ENCODE measurements at regions not wholly inside any gene's neighbourhood (a gene's known extent, or its start where the extent isn't known, plus 50 kb on each side); places are given as distances from the start of the nearest gene placed in this dataset.

GRCh38 chr14:58833634-58834378, 196.0 kb downstream of the DACT1 start:
- ATAC-seq, result no peak
- Histone ChIP-seq H3K36me3 (ENCODE audit: control insufficient read depth in 2 of 2, insufficient read depth in 2 of 2, low read length in 1 of 2) (no peaks in the 10 kb centered on the region), H3K79me2 (ENCODE audit: control insufficient read depth, insufficient read depth, low read length) (no peaks in the 10 kb centered on the region), H3K9me3 (replicated peaks; ENCODE audit: control insufficient read depth, insufficient read depth, low read length) (no peaks in the 10 kb centered on the region; the same call in 2 of the 3 replicates), H3K9ac (ENCODE audit: control insufficient read depth, insufficient read depth, low read length) (no peak overlapping the region), H3K4me3 (no peak overlapping the region), H3K4me1 (ENCODE audit: control insufficient read depth, insufficient read depth, low read length) (no peaks in the 10 kb centered on the region), H2AFZ (ENCODE audit: control insufficient read depth, low read depth, low read length) (no peak overlapping the region), H3K27me3 (replicated peaks in 1 of 2; ENCODE audit: control insufficient read depth in 2 of 2, insufficient read depth in 2 of 2, low read length in 1 of 2) (no peaks in the 10 kb centered on the region), H3K27ac (ENCODE audit: control insufficient read depth, insufficient read depth) (no peak overlapping the region), H3K4me2 (ENCODE audit: control insufficient read depth, insufficient read depth) (no peak overlapping the region), H4K20me1 (ENCODE audit: control insufficient read depth, insufficient read depth) (no peaks in the 10 kb centered on the region)
- ChIA-PET RAD21 (ENCODE audit: unreplicated experiment) (no interaction called here), POLR2A (interaction anchor here (0.5 to 0.7 kb wide), 2 partner anchors 12 to 206 kb away, joined by 3 read pairs; no protein-coding TSS in a partner anchor), SMC1A (ENCODE audit: uncharacterized antibody, unreplicated experiment) (no interaction called here), CTCF (no interaction called here)
- in situ Hi-C loops (cut with MboI) (no loop called here), intact Hi-C loops (cut with micrococcal nuclease; ENCODE audit: unreplicated experiment) (no loop called here)
- DNase-seq (ENCODE audit: low read depth, low spot score), result no peak
- BruUV-seq (replicated peaks), result no TSS peak
- WGBS (ENCODE audit: insufficient coverage, insufficient replicate concordance, low lambda C conversion rate, missing lambda C conversion rate), result 75% methylated on average over 22 of the region's 33 CpGs
- no peak for FAIRE-seq
- TF ChIP-seq KDM1A (IDR thresholded peaks at IDR 0.05; ENCODE audit: borderline replicate concordance) (no peak), CUX1 (IDR thresholded peaks at IDR 0.05; ENCODE audit: insufficient replicate concordance, low read depth, low read length) (no peak), PML (IDR thresholded peaks at IDR 0.05; ENCODE audit: low read length) (no peak), MYC (IDR thresholded peaks at IDR 0.05; ENCODE audit: insufficient read depth, insufficient read length, insufficient replicate concordance, low read length, severe bottlenecking) (no peak), CHD2 (IDR thresholded peaks at IDR 0.05; ENCODE audit: borderline replicate concordance, low read depth, low read length) (no peak), SUZ12 (IDR thresholded peaks at IDR 0.05; ENCODE audit: unreplicated experiment) (no peak), ATF3 (IDR thresholded peaks at IDR 0.05; ENCODE audit: borderline replicate concordance, extremely low read depth, low read depth, low read length) (no peak), CTCF (IDR thresholded peaks at IDR 0.05 in 2 of 3, conservative IDR thresholded peaks at IDR 0.05 in 1 of 3; ENCODE audit: control insufficient read depth in 2 of 3, extremely low read depth in 1 of 3, insufficient read depth in 1 of 3, low read depth in 3 of 3, low read length in 3 of 3) (no peak), CBX3 (IDR thresholded peaks at IDR 0.05; ENCODE audit: borderline replicate concordance, low read depth) (no peak), E2F8 (IDR thresholded peaks at IDR 0.05; ENCODE audit: low read depth, partially characterized antibody) (no peak), ZNF274 (IDR thresholded peaks at IDR 0.05; ENCODE audit: insufficient read depth, insufficient read length) (no peak), RAD51 (IDR thresholded peaks at IDR 0.05) (no peak), KAT2A (conservative IDR thresholded peaks at IDR 0.05; ENCODE audit: control insufficient read depth, low read depth, low read length) (no peak)

Measured in GM12878 (cell line).